ENCODE measurements at regions not wholly inside any gene's neighbourhood (a gene's known extent, or its start where the extent isn't known, plus 50 kb on each side); places are given as distances from the start of the nearest gene placed in this dataset.

DNA sequence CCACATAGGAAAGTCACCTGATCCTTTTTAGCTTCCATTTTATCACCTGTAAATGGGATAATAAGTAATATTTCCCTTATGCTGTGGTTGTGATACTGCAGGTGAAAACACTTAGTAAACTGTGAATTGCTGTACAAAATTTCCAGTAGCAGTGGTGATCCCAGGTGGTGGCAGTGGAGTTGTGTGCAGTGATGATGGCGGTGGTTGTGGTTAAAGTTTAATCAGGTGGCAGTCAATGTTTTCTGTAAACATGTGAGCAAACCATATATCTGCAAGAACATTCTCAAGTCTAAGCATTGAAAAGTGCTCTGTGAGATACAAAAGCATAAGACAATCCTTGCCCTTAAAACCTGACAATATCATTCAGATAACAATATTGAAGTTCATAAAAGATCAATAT, 480.2 kb downstream of the RASEF start:
- TF ChIP-seq CTCF (conservative IDR thresholded peaks at IDR 0.05; ENCODE audit: low read length) (no peak), EZH2phosphoT487 (IDR thresholded peaks at IDR 0.05; ENCODE audit: borderline replicate concordance) (no peak)

All from Loucy (cell line).